ENCODE measurements at regions not wholly inside any gene's neighbourhood (a gene's known extent, or its start where the extent isn't known, plus 50 kb on each side); places are given as distances from the start of the nearest gene placed in this dataset.
"Not testable (repeated sequence)": the region's sequence is repeated elsewhere in the genome, so short reads cannot be mapped to it uniquely, and the experiment has no call there.

GRCh38 chr12:3419558-3419957 is 71.4 kb upstream of the PRMT8 start:
- H3K4me3 Mint-ChIP-seq = no peak overlapping the region
- H3K27me3 Mint-ChIP-seq (ENCODE audit: low read depth in 3 of 3) = peaks cover 2 to 9% (median 7%) of the 10 kb centered on the region in 3 donors
- DNase-seq = no peak
- H3K36me3 Mint-ChIP-seq = no peaks in the 10 kb centered on the region
- H3K27ac Mint-ChIP-seq = no peak overlapping the region
- H3K9me3 Mint-ChIP-seq = no peaks in the 10 kb centered on the region
- H3K4me1 Mint-ChIP-seq = no peaks in the 10 kb centered on the region

DNA sequence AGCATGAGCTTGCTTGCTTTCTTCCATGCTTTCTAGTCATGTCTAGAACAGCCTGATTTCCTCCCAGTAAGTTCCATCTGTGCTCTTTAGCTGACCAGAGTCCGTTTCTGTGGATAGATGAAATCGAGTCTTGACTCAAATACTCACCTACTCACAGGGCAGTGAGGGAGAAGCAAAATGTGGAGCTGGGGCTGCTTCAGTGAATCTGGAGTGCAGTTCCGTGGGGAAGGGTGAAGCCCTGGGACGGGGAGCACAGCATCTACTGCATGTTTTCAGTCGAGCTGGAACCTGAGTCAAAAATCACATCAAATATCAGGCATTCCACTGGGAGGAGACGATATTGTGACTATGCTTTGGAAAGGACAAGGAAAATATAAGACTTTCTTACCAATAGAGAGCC is 70.3 kb upstream of the PRMT8 start:
- H3K4me1 Mint-ChIP-seq = no peaks in the 10 kb centered on the region
- H3K4me3 Mint-ChIP-seq = no peak overlapping the region
- DNase-seq = no peak
- H3K27ac Mint-ChIP-seq = no peak overlapping the region
- H3K36me3 Mint-ChIP-seq = no peaks in the 10 kb centered on the region
- no peaks in the 10 kb centered on the region for H3K9me3 Mint-ChIP-seq
- H3K27me3 Mint-ChIP-seq (ENCODE audit: low read depth in 3 of 3) = peaks cover 2 to 7% (median 6%) of the 10 kb centered on the region in 3 donors

DNA sequence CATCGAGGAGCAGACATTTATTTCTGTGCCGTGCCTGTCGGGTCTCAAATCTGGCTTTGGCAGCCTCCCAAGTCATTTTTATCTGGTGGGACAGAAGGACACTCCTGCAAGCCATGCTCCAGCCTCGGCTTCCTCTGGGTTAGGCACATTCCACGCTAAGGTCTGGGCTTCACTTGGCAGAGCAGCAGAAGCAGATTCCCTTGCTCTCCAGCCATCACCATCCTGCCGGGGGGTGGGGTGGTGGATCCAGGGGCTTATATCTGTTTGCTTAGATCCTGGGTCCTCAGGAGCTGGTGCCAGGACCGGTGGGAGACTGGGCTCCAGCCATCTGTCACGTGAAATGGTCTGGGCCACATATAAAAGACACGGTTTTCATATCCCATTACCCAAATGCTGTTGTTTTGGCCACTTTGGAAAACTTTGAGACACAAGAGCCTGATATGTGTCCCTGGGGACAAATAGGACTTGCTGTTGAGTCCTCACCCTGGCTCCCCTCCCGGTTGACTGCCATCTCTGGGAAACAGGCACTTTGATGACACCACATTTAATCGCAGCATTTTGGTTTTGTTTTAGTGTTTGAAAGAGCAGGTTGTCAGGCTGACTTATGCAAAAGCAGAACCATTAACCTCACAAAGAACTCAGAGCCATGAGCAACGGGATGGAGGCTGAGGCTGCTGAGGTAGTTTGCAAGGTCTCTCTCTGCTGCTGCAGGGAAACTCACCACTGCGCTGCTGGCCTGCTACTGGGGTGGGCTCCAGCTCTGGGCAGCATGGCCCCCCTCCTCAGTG is 69.6 kb upstream of the PRMT8 start:
- Mint-ChIP-seq H3K4me1 (no peaks in the 10 kb centered on the region), H3K4me3 (no peak overlapping the region), H3K9me3 (no peaks in the 10 kb centered on the region), H3K27me3 (ENCODE audit: low read depth in 3 of 3) (peaks cover 2 to 7% (median 6%) of the 10 kb centered on the region in 3 donors), H3K27ac (no peak overlapping the region), H3K36me3 (no peaks in the 10 kb centered on the region)
- DNase-seq = no peak

GRCh38 chr12:3424796-3425195 is 66.2 kb upstream of the PRMT8 start:
- not testable (repeated sequence) for H3K9me3 Mint-ChIP-seq, H3K4me1 Mint-ChIP-seq, H3K4me3 Mint-ChIP-seq

GRCh38 chr12:3427956-3428355 is 63.0 kb upstream of the PRMT8 start:
- H3K36me3 Mint-ChIP-seq = peaks cover 0 to 5% (median 0%) of the 10 kb centered on the region in 3 donors
- H3K27ac Mint-ChIP-seq = no peak overlapping the region
- no peak for DNase-seq
- no peak overlapping the region for H3K4me3 Mint-ChIP-seq
- H3K27me3 Mint-ChIP-seq (ENCODE audit: low read depth in 3 of 3) = peaks cover 2 to 5% (median 4%) of the 10 kb centered on the region in 3 donors
- H3K9me3 Mint-ChIP-seq = peaks cover 0 to 6% (median 0%) of the 10 kb centered on the region in 6 donors
- peaks cover 14 to 15% of the 10 kb centered on the region in 2 donors for H3K4me1 Mint-ChIP-seq

More at GRCh38 chr12:3424796-3425195, 66.2 kb upstream of the PRMT8 start:
- H3K27me3 Mint-ChIP-seq (ENCODE audit: low read depth in 3 of 3); DNase-seq; H3K36me3 Mint-ChIP-seq; H3K27ac Mint-ChIP-seq: not testable (repeated sequence)

GRCh38 chr12:3428631-3429030 is 62.4 kb upstream of the PRMT8 start:
- Mint-ChIP-seq H3K9me3 (peaks cover 0 to 6% (median 0%) of the 10 kb centered on the region in 6 donors), H3K27me3 (ENCODE audit: low read depth in 3 of 3) (peaks cover 2 to 6% (median 4%) of the 10 kb centered on the region in 3 donors), H3K27ac (no peak overlapping the region), H3K4me1 (peaks cover 14 to 15% of the 10 kb centered on the region in 2 donors), H3K4me3 (no peak overlapping the region), H3K36me3 (peaks cover 0 to 5% (median 0%) of the 10 kb centered on the region in 3 donors)
- DNase-seq = no peak

- not testable (repeated sequence) for H3K9me3 Mint-ChIP-seq; H3K27me3 Mint-ChIP-seq (ENCODE audit: low read depth in 3 of 3); H3K4me3 Mint-ChIP-seq; H3K36me3 Mint-ChIP-seq; DNase-seq; H3K27ac Mint-ChIP-seq
- peaks cover 14 to 15% of the 10 kb centered on the region in 2 donors for H3K4me1 Mint-ChIP-seq
These were observed 61.5 kb upstream of the PRMT8 start for GRCh38 chr12:3429523-3429922.

DNA sequence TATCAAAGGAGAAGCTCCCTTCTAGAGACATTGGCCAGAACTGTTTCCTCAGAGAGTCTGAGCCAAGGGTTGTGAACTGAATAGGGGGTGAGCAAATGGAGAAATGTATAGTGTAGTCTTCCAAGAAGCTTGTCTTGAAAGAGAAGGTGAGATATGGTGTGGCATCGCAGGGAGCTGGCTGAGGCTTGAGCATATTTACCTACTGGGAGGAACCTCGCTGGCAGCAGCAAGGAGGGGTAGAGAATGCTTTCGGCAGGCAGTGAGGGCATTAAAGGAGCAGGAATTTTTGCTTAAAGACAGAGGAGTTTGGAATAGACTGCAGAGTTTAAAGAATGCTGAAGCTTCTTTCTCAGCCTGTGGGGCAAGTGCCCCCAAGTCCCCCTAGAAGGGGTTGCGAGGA is 59.3 kb upstream of the PRMT8 start:
- Mint-ChIP-seq H3K4me1 (peaks cover 14 to 15% of the 10 kb centered on the region in 2 donors), H3K4me3 (peak overlapping the region in 3 of 5 donors; percentile 5 to 12 (median 7)), H3K9me3 (peaks cover 0 to 6% (median 0%) of the 10 kb centered on the region in 6 donors), H3K36me3 (peaks cover 0 to 5% (median 0%) of the 10 kb centered on the region in 3 donors), H3K27me3 (ENCODE audit: low read depth in 3 of 3) (peaks cover 2 to 8% (median 3%) of the 10 kb centered on the region in 3 donors), H3K27ac (peak overlapping the region in 4 of 6 donors; percentile 29 to 56 (median 50))
- no peak for DNase-seq

- Mint-ChIP-seq H3K4me3 (no peak overlapping the region), H3K9me3 (peaks cover 0 to 6% (median 0%) of the 10 kb centered on the region in 6 donors), H3K4me1 (peaks cover 14 to 15% of the 10 kb centered on the region in 2 donors), H3K27ac (peak overlapping the region in 2 of 6 donors; percentile 22 to 29), H3K27me3 (ENCODE audit: low read depth in 3 of 3) (peaks cover 2 to 8% (median 3%) of the 10 kb centered on the region in 3 donors), H3K36me3 (peaks cover 0 to 5% (median 0%) of the 10 kb centered on the region in 3 donors)
- no peak for DNase-seq
These were observed 58.7 kb upstream of the PRMT8 start for GRCh38 chr12:3432176-3432742.

DNA sequence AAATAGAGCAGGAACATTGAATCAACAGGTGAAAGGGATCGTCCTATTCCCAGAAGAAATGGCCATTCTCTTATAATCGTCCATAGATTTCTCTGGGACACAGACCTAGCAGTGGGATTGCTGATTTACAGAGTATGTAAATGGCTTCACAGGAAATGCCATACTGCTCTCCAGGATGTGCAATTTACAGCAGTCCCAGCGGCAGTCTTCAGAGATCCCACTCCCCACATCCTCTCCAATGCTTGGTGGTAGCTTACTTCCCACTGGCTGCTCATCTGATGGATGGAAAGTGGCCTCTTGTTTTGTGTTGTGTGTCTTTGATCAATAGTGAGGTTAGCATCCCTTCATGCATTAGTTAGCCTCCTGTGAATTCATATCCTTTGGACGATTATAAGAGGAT is 58.1 kb upstream of the PRMT8 start:
- Mint-ChIP-seq H3K4me3 (no peak overlapping the region), H3K4me1 (peaks cover 14 to 15% of the 10 kb centered on the region in 2 donors)
- DNase-seq = no peak

DNA sequence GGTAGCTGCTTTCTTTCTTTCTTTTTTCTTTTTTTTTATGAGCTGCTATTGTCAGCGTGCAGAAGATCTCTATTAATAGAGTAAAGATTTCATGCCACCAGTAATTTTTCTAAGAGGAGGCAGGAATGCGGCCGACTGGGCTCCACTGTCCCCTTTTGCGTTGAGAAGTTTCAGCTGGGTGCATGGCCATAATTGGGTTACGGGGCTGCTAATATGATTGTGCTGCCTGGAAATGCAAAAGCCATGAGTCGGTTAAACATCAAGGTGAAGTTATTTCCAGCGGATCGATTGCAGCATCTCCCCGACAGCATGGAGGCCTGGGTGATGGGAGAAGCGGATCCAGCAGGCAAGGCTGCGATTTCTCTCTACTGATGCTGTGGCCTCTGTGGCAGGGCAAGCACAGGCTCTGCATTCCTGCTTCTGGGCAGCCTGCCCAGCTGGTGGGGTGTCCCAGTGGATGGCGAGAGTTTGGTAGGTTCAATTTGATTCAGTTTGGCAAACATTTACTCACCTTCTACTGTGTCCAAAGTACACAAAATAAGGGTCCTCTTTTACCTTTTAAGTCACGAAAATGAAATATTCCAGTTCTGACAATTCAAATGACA is 54.4 kb upstream of the PRMT8 start:
- H3K4me1 Mint-ChIP-seq = peaks cover 9% of the 10 kb centered on the region in 2 donors
- no peak overlapping the region for H3K4me3 Mint-ChIP-seq
- no peaks in the 10 kb centered on the region for H3K36me3 Mint-ChIP-seq
- peaks cover 0 to 2% (median 0%) of the 10 kb centered on the region in 6 donors for H3K9me3 Mint-ChIP-seq
- H3K27me3 Mint-ChIP-seq (ENCODE audit: low read depth in 3 of 3) = peaks cover 0 to 10% (median 3%) of the 10 kb centered on the region in 3 donors
- no peak for DNase-seq
- H3K27ac Mint-ChIP-seq = no peak overlapping the region

More for the DNA sequence above, 58.1 kb upstream of the PRMT8 start:
- peaks cover 2 to 8% (median 3%) of the 10 kb centered on the region in 3 donors for H3K27me3 Mint-ChIP-seq (ENCODE audit: low read depth in 3 of 3)
- no peak overlapping the region for H3K27ac Mint-ChIP-seq
- H3K36me3 Mint-ChIP-seq = peaks cover 0 to 5% (median 0%) of the 10 kb centered on the region in 3 donors
- peaks cover 0 to 6% (median 0%) of the 10 kb centered on the region in 6 donors for H3K9me3 Mint-ChIP-seq

DNA sequence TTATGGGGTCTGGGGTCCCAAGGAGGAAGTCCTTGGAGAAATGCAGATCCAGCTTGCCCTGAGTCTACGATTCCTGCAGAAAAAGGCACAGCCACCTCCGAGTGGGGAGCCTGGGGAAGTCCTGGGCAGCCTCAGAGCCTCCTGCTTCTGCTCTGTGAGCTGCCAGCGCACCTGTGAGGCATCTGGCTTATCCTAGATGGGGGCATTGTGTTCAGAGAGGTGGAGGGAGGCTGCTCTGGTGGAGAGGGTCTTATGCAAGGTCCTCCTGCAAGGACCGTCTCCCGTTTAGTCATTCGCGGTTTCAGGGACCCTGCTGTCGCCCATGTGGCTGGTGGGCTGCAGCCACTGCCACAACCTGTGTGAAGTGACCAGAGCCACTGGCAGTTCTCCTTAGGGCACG is 53.0 kb upstream of the PRMT8 start:
- no peak for DNase-seq
- Mint-ChIP-seq H3K4me1 (no peaks in the 10 kb centered on the region), H3K4me3 (no peak overlapping the region), H3K36me3 (no peaks in the 10 kb centered on the region), H3K27me3 (ENCODE audit: low read depth in 3 of 3) (peaks cover 0 to 10% (median 2%) of the 10 kb centered on the region in 3 donors), H3K27ac (no peak overlapping the region), H3K9me3 (no peaks in the 10 kb centered on the region)

GRCh38 chr12:3438401-3438800 is 52.6 kb upstream of the PRMT8 start:
- Mint-ChIP-seq H3K4me3 (no peak overlapping the region), H3K9me3 (no peaks in the 10 kb centered on the region), H3K27ac (no peak overlapping the region), H3K4me1 (no peaks in the 10 kb centered on the region), H3K27me3 (ENCODE audit: low read depth in 3 of 3) (peaks cover 0 to 10% (median 2%) of the 10 kb centered on the region in 3 donors), H3K36me3 (no peaks in the 10 kb centered on the region)
- no peak for DNase-seq
